Esophagus squamous epithelium (tissue), 4 donors: ENCODE measurements at regions not wholly inside any gene's neighbourhood (a gene's known extent, or its start where the extent isn't known, plus 50 kb on each side); places are given as distances from the start of the nearest gene placed in this dataset.

ENCODE experiments used
- CTCF ChIP-seq, 6 experiments: fragments of 450-650 bp in 4 of 6; fragments of 200-600 bp in 2 of 6; sonication (generic) in 2 of 6; IDR thresholded peaks; one replicate each; pipeline ENCODE4 v1.5.1; 2016 to 2019; ENCODE audit warnings: antibody characterized with exemption in 6 of 6, mild to moderate bottlenecking in 4 of 6, moderate library complexity in 4 of 6
- POLR2A ChIP-seq, 4 donors: fragments of 450-650 bp; IDR thresholded peaks; one replicate each; pipeline ENCODE4 v1.6.1; 2017; ENCODE audit warnings: antibody characterized with exemption in 4 of 4, mild to moderate bottlenecking in 4 of 4, moderate library complexity in 3 of 4

DNA sequence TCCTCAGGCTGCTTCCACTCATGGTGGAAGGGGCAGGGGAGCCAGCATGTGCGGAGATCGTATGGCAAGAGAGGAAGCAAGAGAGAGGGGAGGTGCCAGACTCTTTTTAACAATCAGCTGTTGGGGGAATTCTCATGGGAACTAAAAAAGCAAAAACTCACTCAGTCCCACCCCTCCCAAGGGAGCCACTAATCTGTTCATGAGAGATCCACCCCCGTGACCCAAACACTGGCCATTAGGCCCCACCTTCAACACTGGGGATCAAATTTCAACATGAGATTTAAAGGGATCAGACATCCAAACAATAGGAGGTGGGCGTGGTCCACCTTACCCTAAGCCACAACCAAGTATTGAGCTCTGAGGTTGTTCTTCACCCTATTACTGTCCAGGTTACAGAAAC lies 375.1 kb downstream of the GRIN2B start:
- TF ChIP-seq POLR2A (IDR thresholded peaks at IDR 0.05) (no peak), CTCF (IDR thresholded peaks at IDR 0.05) (no peak)
